NCI-H187 treated with DMSO at 0.1 percent for 48 hours (cell line): ENCODE measurements at regions not wholly inside any gene's neighbourhood (a gene's known extent, or its start where the extent isn't known, plus 50 kb on each side); places are given as distances from the start of the nearest gene placed in this dataset.
A peak's percentile ranks its signal among the peaks of the same experiment; 100 is the strongest.

ENCODE experiments used
- DNase-seq: peaks from one replicate; lab custom pipeline; 2025; lab: John Stamatoyannopoulos, UW

DNA sequence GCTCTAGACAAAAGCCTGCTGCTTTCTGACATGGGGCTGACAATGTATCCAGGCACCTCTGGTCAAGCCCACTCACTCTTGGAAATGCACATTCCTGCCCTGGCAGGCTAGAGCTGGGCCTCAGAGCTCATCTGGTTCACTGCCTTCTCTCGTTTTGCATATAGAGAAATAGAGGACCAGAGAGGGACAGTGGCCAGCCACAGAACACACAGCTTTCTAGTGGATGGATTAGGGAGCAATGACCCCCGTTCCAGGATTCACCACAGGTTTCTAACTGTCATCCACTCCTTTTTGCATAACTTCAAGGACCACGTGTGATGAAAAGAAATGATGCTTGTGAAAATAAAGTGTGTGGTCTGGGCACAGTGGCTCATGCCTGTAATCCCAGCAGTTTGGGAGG, 129.6 kb upstream of the IGSF21 start:
- no peak for DNase-seq

DNA sequence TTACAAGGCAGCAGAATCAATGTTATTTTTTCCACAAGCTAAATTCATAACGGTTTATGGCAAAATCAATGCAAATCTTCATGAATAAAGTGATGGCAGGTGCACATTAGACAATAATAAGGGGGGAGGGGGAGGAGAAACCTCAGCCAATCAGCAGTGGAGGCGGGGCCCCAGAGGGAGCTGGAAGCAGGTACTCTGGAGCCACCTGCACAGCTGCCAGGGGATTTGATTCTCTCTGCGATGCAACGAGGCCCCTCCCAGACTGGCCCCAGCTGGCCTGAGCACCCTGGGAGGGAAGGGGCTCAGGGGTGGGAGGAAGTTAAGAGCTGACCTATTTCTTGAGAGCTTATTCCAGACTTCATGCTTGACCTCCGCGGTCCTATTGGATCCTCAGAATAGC, 127.8 kb upstream of the IGSF21 start:
- DNase-seq = peak; percentile 61

DNA sequence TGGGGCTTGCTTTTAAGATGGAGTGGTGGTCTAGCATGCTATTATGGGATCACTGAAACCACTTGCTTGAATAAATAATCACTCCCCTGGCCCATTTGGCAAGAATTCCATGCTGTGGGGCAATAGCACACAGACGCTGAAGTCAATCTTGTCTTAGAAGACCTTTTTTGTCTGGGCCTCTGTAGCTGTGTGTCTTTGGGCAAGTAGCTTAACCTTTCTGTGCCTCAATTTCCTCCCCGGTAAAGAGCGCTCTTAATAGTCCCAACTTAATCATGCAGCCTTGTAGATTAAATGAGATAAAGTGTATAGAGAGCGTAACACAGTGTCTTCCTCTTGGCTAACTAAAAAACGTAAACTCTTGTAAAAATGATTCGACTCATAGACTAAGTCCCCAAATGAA, 125.4 kb upstream of the IGSF21 start:
- no peak for DNase-seq

DNA sequence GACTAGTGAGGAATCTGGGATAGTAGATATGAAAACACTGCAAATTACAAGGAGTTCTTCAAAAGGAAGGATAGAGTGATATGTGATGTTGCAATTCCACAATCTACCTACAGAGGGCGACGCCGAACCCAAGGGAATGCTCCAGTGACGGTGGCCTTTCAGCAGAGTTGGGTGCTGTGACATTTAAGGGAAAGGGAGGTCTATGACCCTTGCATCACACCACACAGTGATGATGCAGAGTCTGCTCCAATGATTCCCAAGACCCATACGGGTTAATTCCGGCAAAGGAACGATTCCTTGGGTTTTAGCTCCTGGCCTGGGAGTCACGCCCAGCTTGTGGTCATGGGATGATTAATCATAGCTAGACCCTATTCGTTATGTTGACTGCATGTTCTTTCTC, 123.0 kb upstream of the IGSF21 start:
- no peak for DNase-seq

DNA sequence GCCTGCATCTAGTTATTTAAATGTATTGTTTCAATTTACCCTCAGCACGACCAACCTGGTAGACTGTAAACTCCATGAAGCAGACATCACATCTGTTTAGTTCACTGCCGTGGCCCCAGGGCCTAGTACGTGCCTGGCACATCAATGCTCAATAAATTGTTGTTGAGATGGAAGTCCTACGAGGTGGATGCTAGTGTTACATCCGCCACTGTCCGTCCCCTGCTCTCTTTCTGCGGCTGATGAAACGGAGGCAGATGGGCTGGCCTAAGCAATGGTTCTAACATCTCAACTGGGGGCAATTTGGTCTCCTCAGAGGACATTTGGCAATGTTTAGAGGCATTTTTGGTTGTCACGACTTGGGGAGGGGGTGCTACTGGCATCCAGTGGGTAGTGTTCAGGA, 121.4 kb upstream of the IGSF21 start:
- DNase-seq = no peak

DNA sequence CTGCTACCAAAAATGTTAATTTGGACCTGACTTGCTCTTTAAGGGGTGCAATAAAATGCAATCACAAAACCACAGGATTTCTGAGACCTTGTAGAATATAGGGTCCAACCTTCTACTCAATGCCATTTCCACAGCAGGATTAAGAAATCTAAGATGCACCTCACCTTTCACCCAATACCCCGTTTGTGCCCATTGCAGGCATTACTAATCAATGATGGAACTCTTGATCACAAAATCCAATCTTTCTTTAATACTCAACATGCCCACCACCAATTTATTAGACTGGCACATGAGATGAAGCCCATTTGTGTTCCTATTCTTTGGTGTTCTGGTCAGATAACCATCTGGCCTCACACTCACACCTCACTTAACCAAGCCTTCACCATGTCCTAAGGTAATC, 117.2 kb upstream of the IGSF21 start:
- DNase-seq = no peak

DNA sequence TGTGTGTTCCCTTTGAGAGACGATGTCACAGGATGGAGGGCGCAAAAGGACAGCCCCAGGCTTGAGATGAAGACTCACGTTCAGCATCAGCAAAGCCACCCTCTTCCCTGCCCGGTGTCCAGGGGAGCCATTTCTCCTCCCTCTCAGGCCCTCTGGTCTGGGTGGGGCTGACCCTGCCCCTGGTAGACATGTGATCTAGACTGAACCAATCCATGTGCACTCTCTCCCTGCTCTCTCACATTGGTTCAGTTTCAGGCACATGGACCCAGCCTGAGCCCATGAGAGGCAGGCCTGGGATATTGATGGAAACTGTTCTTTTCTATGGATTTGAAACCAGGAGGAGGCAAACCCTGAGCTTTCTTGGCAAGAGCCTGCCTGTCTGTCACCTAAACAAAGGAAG, 115.6 kb upstream of the IGSF21 start:
- DNase-seq = no peak

DNA sequence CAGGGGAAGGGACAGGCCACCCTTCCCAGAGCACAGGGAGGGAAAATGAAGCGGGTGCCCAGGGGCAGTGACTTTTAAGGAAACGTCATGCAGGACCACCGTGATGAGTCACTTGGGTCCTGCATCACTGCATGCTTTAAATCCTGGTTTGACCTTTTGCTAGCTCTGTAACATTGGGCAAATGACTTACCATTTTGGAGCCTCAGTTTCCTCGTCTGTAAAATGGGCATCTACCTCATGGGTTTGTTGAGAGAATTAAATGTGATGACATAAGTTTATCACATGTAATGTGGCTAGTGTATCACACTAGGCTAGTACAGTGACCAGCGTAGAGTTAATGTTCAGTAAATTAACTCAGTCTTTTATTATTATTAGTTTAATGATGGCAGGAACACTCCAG, 114.8 kb upstream of the IGSF21 start:
- DNase-seq = no peak

DNA sequence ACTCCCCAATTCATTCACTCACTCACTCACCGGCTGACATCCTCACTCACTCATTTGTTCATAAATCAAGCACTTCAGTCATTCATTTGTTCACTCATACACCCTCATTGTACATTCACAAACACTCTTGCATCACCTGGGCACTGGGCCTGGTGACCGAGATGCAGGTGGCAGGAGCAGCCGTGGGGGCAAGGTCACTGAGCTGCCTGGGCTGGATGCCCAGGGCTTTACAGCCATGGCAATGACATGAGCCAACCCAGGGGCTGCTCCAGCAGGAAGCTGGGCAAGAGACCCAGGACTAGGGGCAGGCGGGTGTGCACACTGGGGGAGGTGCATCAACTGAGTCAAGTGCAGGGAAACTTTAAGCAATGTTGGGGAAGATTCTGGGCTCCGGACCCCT, 113.6 kb upstream of the IGSF21 start:
- no peak for DNase-seq

DNA sequence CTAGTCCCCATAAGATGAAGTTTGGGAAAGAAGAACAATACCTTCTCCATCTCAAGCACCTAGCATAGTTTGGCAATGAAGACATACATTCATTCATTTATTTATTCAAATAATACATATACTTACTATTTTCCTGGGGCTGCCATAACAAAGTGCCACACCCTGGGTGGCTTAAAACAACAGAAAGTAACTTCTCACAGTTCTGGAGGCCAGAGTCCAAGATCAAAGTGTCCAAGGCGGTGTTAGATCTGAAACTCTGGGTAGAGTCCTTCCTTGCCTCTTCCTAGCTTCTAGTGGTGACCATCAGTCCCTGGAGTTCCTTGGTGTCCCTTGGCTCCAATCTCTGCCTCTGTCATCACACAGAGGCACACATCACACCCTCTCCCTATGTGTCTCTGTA, 112.1 kb upstream of the IGSF21 start:
- DNase-seq = no peak

DNA sequence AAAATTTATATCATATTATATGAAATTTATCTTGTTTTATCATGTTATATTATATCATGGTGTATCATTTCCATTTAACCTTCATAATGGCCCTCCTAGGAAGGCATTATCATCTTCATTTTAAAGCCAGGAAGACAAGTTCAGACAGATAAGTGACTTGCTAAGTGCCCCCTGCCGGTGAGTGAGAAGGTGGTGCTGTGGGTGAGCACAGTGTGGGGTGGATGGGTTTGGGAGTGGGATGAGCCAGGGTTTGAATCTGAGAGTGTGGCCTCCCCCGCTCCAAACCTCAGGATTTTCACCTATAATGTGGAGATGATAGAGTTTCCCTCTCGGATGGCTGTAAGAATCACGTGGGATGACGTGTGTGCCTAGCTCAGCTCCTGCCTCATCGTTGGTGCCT, 108.7 kb upstream of the IGSF21 start:
- DNase-seq = no peak

DNA sequence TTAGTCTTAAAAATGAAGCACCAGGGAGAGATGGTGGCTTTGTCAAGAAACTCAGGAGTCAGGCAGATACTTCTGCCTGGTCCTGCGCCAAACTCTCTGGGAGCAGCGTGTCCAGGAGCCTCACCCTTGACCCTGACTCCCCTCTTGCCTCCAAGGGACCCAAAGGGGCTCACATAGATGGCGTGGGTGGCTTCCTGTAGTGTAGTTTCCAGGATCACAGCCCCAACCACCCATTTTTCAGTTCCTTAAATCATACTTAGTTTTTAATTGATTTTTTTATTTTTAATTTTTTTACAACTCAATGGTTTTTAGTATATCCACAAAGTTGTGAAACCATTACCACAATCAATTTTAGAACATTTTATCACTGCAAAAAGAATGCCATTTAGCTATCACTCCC, 107.7 kb upstream of the IGSF21 start:
- DNase-seq = no peak

DNA sequence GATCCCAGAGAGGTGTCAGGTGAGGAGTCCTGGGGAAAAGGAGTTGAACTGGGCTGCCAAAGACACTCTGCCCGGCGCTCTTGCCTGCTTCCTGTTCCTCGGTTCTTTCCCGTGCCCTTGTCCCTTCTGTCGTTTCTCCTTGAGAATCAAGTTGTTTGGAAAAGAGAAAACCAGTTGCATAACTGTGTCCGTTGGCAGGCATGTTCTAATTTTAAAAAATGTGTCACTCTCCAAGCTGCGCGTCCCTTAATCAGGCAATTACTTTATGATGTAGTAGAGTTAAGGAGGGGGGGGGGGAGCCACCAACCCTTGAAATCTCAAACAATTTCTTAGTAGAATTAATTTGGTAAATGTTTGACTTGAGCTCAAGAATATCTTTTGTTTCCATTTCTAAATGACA, 105.9 kb upstream of the IGSF21 start:
- DNase-seq = no peak

DNA sequence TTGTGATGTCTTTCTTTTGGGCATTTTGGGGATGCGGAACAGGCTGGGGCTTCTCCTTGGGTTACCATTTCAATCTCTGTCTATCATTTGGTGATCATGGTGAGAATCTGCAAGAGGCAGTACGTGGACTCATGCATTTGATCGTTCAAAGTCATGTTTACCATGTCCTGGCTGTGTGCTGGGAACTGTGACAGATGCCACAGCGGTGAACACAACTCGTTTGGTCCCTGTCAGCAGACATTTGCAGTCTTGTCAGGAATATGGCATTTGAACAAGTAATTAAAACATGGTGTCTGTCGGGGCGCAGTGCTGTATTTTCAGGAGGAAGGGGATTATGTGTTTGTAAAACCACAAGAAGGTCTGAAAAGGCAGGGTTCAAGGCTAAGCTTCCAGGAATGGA, 103.3 kb upstream of the IGSF21 start:
- no peak for DNase-seq

DNA sequence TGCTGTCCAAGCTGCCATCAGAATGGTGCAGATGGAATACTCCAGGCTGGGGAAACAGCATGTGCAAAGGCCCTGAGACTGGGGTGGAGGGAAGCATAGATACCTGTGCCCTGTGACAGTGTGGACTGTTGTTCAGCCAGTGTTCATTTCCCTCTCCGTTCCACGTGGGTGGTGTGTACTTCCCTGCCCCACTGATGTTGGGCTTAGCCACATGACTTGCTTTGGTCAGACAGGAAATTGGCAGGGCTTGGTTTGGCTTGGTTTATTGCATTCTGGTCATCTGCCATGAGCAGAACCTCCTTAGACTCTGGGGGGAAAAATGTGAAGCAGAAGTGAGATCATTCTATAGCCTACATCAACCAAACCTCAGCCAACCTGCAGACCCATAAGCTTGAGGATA, 102.4 kb upstream of the IGSF21 start:
- no peak for DNase-seq

DNA sequence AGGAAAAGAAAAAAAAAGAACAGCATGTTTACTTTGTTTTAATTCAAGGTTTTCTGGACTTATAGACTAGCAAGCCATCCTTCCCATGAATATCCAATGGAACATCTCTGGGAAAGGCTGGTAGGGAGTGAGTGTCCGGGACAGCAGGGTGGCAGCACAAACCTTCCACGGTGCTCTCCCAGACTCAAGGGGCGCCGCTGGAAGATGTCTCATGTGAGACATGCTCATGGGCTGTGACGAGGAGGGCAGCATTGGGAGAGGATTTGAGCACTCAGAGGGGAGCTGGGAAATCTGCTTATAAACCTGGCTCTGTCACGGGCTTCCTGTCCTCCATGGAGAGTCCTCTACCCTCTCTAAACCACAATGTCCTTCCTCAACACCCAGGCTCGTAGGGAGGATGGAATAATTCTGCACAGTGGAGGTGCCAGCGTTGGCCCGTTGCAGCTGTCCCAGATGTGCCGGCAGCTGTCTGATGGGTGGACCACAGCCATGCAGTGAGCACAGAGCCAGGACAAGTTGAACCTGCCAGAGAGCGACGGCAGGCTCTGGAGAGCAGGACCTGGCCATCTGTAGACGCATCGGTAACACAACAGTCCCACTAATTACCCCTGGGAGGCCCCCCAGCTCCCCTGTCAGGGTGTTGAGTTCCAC, 100.1 kb upstream of the IGSF21 start:
- DNase-seq = no peak

DNA sequence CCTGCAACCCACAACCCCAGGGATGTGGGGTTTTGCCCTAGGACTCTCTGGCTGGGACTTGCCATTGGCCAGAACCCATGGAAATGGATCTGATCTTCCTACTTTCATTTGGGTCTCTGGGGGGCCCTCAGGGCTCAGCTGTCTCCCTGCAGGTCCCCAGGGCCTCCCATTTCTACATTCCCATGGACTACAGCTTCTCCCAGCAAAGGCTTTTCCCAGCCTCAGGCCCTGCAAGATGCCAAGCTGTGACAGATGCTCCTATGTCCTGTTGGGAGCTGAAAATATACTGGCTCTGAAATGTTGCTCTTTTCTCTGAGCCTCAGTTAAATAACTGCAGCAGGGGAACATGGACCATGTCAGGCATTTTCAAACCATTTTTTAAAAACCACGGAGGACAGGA, 99.5 kb upstream of the IGSF21 start:
- DNase-seq = no peak

DNA sequence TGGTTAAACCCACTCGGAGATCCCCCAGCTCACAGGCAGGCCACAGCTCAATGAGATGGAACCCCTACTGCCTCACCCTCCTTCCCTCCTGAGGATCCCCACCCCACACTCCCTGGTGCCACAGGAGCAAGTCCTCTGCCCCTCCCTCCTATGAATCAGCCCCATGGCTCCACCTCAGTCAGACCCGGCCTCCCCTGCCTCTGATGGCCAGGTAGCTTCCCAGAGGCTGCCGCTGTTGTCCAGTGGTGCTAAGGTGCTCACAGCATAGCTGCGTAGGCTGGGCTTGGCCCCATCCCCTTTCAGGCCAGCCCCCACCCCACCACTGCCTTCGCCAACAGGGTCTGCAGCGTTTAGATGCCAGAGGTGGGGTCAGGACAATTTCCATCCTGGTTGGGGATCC, 98.5 kb upstream of the IGSF21 start:
- DNase-seq = no peak

DNA sequence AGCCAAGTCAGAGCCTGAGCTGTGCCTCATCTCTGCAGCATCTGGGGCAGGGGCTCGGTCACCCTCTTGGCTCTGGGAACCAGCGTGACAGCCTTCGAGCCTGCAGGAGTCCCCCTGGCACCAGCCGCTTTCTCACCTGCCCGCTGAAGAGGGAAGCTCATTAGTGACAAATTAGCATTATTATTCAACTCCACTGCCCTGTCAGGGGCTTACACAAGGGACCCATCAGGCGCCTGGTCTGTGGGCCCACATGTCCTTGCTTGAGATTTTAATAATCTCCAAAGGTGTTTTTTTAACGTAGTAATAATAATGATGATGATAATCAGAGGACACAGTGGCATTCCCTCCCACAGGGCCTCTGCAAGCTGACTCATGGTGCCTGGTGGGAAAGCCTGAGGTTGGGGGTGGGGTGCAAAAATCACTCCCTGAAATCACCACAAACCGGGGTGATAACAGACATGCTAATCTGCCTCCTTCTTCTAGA, 98.1 kb upstream of the IGSF21 start:
- no peak for DNase-seq

DNA sequence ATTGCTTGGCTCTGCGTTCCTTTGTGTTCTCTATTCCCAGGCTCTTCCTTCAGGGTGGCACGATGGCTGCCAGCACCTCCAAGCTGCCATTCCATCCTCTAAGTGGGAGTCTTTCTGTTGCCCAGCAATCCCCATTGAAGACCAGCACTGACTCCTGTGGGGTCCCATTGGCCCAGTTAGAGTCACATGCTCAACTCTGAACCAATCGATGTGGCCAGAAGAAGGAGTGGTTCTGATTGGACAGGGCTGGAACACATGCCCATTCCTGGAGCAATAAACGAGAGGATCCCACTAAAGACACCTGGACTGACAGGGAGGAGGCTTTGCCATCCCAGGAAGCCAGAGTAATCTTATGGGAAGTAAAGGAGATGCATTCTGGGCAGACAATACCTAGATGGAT, 97.2 kb upstream of the IGSF21 start:
- no peak for DNase-seq

DNA sequence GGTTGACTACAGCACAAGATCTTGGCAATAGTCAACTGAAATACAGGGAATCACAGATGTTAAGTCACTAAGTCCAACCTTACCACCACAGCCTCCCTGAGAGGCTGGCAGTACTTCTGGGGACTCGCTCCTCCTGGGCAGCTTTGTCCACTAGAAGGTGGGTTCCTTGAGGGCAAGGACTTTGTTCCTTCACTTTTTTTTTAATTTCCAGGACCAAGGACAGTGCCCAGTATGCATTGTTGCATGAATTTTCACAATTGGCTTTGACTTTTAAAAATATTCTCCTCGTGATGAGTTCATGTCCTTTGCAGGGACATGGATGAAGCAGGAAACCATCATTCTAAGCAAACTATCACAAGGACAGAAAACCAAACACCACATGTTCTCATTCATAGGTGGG, 96.7 kb upstream of the IGSF21 start:
- DNase-seq = no peak

DNA sequence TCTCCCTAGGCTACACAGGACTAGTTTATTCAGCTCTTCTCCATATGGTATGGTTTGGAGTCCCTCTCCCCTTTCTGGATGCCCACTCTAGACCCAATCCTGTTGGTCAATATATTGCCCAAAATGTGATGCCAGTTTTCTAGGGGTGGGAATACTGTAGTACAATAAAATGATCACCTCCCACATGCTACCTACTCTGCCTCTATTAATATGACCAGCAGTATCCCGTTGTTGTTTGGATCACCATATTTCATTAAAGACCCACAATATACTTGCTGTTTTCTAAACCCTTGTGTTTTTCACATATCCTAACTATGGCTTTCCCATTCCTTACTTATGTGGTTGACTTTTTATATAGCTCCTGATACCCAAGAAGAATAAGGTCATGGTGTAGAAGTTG, 95.9 kb upstream of the IGSF21 start:
- no peak for DNase-seq

DNA sequence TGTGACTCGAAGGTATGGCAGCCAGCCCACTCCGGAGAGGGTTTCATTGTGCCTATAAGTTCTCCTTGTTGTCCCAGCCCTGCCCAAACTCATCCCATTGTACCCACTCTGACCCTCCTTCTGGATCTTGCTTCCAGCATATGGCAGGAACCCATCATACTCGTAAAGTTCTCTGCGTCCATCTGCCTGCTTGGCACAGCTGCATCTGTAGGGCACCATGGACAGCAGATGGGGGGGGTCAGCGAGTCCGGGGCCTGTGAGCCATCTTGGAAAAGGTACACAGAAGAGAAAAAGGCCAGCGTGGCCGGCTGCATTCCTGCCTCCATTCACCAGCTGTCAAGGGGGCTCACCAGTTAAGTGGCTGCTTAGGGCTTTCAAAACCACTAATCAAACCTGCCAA, 94.9 kb upstream of the IGSF21 start:
- DNase-seq = no peak

DNA sequence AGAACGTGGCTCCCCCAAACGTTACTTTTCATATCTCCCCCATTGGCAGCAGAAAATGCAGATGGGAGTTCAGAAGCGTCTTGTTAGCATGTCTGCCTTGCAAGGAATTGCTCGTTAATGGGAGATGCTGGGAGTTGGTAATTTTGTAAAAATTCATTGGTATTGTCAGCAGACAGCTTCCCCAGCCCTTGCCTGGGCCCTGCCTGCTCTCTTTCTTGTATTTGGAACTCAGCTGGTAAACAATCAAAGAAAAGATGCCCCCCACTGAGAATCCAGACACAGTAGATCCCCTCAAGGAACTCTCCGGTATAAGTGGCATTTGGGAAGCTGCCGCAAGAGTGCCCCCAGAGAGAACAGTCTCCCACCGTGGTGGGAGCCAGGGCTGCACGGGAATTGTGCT, 94.4 kb upstream of the IGSF21 start:
- DNase-seq = no peak

DNA sequence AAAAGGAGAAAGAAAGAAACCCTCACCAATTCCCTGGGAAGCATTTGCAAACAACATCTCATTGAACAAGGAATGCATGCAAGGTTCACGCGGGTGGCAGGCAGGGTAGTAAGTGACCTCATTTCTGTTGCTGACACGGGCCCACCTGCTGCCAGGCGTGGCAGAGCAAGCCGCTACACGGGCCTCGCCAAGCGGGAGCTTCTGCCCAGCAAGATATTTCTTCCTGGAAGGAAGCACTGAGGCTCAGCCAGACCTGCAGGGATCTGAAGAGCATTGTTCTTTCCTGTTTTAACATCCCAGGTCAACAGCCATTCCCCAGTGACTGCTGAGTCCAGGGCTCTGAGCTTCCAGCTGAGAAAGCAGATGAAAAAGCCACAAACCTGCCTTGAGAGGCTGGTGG, 91.9 kb upstream of the IGSF21 start:
- DNase-seq = no peak
